A673 (cell line): ENCODE measurements at regions not wholly inside any gene's neighbourhood (a gene's known extent, or its start where the extent isn't known, plus 50 kb on each side); places are given as distances from the start of the nearest gene placed in this dataset.

ENCODE experiments used
- BruUV-seq: library from RNA; stranded (reverse); fragments of 400-500 nt; replicated peaks from 2 replicates; lab custom pipeline; 2021; lab: Mats Ljungman, UMichigan
- CTCF ChIA-PET: fragments of 300-600 bp; sonication (Branson Sonifier 250); formaldehyde crosslinking; loops from one replicate; lab custom pipeline; 2022; ENCODE audit warnings: antibody characterized with exemption; lab: Charles Lee
- POLR2A ChIA-PET: fragments of 300-600 bp; sonication (Branson Sonifier 250); formaldehyde crosslinking; loops from one replicate; lab custom pipeline; 2022; ENCODE audit warnings: antibody characterized with exemption; ENCODE audit not compliant: low non-redundant PET; lab: Charles Lee
- DNase-seq: peaks from one replicate; pipeline ENCODE4 v3.0.0-alpha.2; 2015; ENCODE audit warnings: low spot score
- H3K27ac ChIP-seq: fragments of 200-600 bp; sonication (generic); 2 replicates; pipeline ENCODE4 v1.5.1; 2016; ENCODE audit warnings: mixed run types, low read depth, mild to moderate bottlenecking, mixed read lengths, antibody characterized with exemption, low read length; ENCODE audit not compliant: poor library complexity, severe bottlenecking
- H3K27me3 ChIP-seq: fragments of 200-600 bp; sonication (generic); replicated peaks from 2 replicates; pipeline ENCODE4 v1.6.1; 2017; ENCODE audit warnings: mixed run types, low read depth, mild to moderate bottlenecking, mixed read lengths, antibody characterized with exemption, low read length; ENCODE audit not compliant: insufficient read depth, poor library complexity
- H3K36me3 ChIP-seq: fragments of 200-600 bp; sonication (generic); 2 replicates; pipeline ENCODE4 v1.6.1; 2016; ENCODE audit warnings: mixed run types, mild to moderate bottlenecking, mixed read lengths, antibody characterized with exemption, low read length; ENCODE audit not compliant: insufficient read depth, poor library complexity, severe bottlenecking
- H3K4me1 ChIP-seq: fragments of 200-600 bp; sonication (generic); 2 replicates; pipeline ENCODE4 v1.6.1; 2017; ENCODE audit warnings: mixed run types, mild to moderate bottlenecking, mixed read lengths, antibody characterized with exemption, low read length; ENCODE audit not compliant: insufficient read depth, poor library complexity, severe bottlenecking
- H3K4me3 ChIP-seq: fragments of 200-600 bp; sonication (generic); 2 replicates; pipeline ENCODE4 v1.5.1; 2016; ENCODE audit warnings: low read depth, mixed run types, mild to moderate bottlenecking, mixed read lengths, low read length; ENCODE audit not compliant: poor library complexity, severe bottlenecking
- H3K9me3 ChIP-seq: fragments of 200-600 bp; sonication (generic); 2 replicates; pipeline ENCODE4 v1.6.1; 2016; ENCODE audit warnings: mixed run types, low read depth, mild to moderate bottlenecking, mixed read lengths, antibody characterized with exemption, low read length; ENCODE audit not compliant: poor library complexity, severe bottlenecking
- CTCF ChIP-seq: fragments of 300-800, 200-600 bp; sonication (generic); conservative IDR thresholded peaks from 2 replicates; pipeline ENCODE4 v1.5.1; 2017; ENCODE audit warnings: low read depth, mild to moderate bottlenecking, antibody characterized with exemption, low read length, moderate library complexity, mixed read lengths
- EZH2 ChIP-seq: fragments of 200-600 bp; sonication (generic); IDR thresholded peaks from 2 replicates; pipeline ENCODE4 v1.6.1; 2017; ENCODE audit warnings: borderline replicate concordance, low read depth, mild to moderate bottlenecking, mixed read lengths, antibody characterized with exemption, low read length; ENCODE audit not compliant: poor library complexity, severe bottlenecking
- intact Hi-C: fragments of 100-400 bp; cut with micrococcal nuclease; formaldehyde crosslinking; loops from one replicate; pipeline ENCODE4 v1.10.0; 2022; ENCODE audit not compliant: unreplicated experiment

DNA sequence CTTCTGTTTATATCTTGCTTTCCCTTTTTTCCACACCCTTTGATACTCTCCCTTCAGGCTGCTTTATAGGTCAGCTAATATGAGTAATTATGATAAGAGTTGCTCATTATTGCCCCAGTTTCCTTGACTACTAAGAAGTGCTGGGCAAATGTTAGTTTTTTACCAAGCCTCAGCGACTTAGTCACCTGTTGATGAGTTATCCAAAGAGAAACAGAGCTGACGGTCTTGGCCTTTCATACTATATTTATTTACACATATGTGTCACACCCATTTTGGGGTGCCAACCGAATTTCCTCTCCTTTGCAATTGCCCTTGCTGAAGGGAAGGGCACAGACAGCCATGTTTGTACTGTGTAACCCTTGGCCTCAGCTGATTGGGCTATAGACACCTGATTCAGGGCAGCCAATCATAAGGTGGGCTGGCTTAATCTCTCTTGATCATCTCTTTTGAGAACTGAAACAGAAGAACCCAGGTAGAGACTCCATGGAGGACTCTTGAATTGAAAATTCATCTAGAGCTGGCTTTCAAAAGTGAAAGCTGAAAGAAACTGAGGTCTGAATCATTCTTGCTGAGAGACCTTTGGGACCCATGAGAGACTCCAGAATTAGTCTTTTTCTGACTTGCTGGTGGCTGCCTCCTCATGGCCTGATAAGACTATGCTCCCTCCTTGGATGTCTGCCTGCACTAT, 111.7 kb upstream of the RPS6KA3 start:
- H3K27ac ChIP-seq = no peak overlapping the region
- ChIA-PET CTCF (no interaction called here), POLR2A (no interaction called here)
- H3K9me3 ChIP-seq = no peaks in the 10 kb centered on the region
- no peaks in the 10 kb centered on the region for H3K27me3 ChIP-seq
- no TSS peak for BruUV-seq
- no peaks in the 10 kb centered on the region for H3K4me1 ChIP-seq
- intact Hi-C loops = no loop called here
- no peaks in the 10 kb centered on the region for H3K36me3 ChIP-seq
- DNase-seq = no peak
- no peak overlapping the region for H3K4me3 ChIP-seq
- TF ChIP-seq CTCF (no peak), EZH2 (no peak)

DNA sequence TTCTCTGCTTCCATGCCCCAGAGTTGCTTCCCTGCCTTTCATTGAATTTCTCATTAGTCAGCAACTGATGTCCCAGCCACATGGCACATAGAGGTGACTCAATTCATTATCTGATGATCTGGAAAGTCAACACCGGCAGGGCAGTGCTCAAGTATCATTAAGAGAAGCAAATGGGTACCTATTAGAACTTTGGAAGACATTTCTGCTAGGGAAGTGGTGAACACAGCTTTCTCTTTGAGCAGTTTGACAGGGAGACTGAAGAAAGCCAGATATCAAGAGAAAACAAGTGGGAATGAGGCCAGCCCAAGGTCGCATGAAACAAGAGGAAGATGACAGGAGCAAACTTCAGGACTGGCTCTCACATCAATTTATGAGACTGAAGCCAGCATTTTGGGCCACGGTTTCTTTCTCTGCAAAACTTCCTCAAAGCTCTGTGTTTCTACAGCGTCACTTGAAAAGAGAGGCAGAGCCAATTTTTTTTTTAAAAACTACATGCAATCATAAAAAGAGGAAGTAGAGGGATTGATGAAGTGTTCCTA, 108.3 kb upstream of the RPS6KA3 start:
- POLR2A ChIA-PET = no interaction called here
- no peak for TF ChIP-seq CTCF
- TF ChIP-seq EZH2 = no peak
- no peaks in the 10 kb centered on the region for H3K9me3 ChIP-seq
- intact Hi-C loops = loop anchor here (1.0 kb wide), 1 partner anchor 8 kb away; no protein-coding TSS in a partner anchor
- H3K27me3 ChIP-seq = no peaks in the 10 kb centered on the region
- no peak overlapping the region for H3K27ac ChIP-seq
- no peaks in the 10 kb centered on the region for H3K4me1 ChIP-seq
- no peak for DNase-seq
- H3K4me3 ChIP-seq = no peak overlapping the region
- no peaks in the 10 kb centered on the region for H3K36me3 ChIP-seq
- no TSS peak for BruUV-seq
- CTCF ChIA-PET = no interaction called here

DNA sequence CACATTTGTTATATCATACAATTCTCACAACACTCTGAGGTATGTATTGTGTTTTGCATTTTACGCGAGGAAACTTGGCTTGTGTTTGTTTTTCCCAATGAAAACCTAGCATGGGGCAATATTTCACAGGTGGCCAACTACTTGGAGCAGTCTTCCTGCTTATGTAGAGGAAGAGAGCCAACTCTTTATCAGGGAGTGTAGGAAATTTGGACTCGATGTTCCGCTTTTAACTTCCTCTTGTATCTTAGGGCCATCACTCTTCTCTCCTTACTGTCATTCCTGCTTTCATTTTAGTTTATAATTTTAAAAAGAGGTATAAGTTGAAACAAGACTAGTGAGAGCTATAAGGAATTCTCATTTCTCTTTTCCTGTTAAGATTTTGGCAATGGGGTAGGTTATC, 107.7 kb upstream of the RPS6KA3 start:
- Histone ChIP-seq H3K4me1 (no peaks in the 10 kb centered on the region), H3K27me3 (no peaks in the 10 kb centered on the region), H3K4me3 (no peak overlapping the region), H3K27ac (no peak overlapping the region), H3K9me3 (no peaks in the 10 kb centered on the region), H3K36me3 (no peaks in the 10 kb centered on the region)
- intact Hi-C loops = loop anchor here (1.0 kb wide), 1 partner anchor 9 kb away; no protein-coding TSS in a partner anchor
- ChIA-PET POLR2A (no interaction called here), CTCF (no interaction called here)
- no peak for DNase-seq
- no TSS peak for BruUV-seq
- TF ChIP-seq EZH2 = no peak
- no peak for TF ChIP-seq CTCF
